H1 (cell line): ENCODE measurements at regions not wholly inside any gene's neighbourhood (a gene's known extent, or its start where the extent isn't known, plus 50 kb on each side); places are given as distances from the start of the nearest gene placed in this dataset.
A peak's percentile ranks its signal among the peaks of the same experiment; 100 is the strongest.

Experiments
- CTCF ChIA-PET: fragments of 300-600 bp; sonication (Branson Sonifier 250); formaldehyde crosslinking; loops from one replicate; lab custom pipeline; 2021; ENCODE audit not compliant: partially characterized antibody; lab: Charles Lee
- POLR2A ChIA-PET: fragments of 300-600 bp; sonication (Branson Sonifier 250); formaldehyde crosslinking; loops from one replicate; lab custom pipeline; 2021; ENCODE audit warnings: inconsistent platforms; ENCODE audit not compliant: partially characterized antibody; lab: Charles Lee
- DNase-seq, 2 experiments: peaks; one replicate each; pipeline versions ENCODE4 v3.0.0 to v3.0.0-alpha.2; 2010 to 2022; ENCODE audit warnings: low spot score in 2 of 2, low read depth in 1 of 2, mixed read lengths in 1 of 2
- FAIRE-seq: peaks from 2 replicates; lab custom pipeline; 2011; peaks lifted over from hg19 to GRCh38; lab: Jason Lieb, UNC
- H2AFZ ChIP-seq: 2 replicates; pipeline ENCODE4 v1.8.1; 2012; ENCODE audit warnings: low read length, inconsistent platforms
- H2AK5ac ChIP-seq: 2 replicates; pipeline ENCODE4 v1.6.1; 2013; ENCODE audit warnings: low read depth, low read length
- H2BK120ac ChIP-seq: replicated peaks from 2 replicates; pipeline ENCODE3; 2013; ENCODE audit warnings: low read depth, low read length, inconsistent platforms
- H2BK12ac ChIP-seq: 2 replicates; pipeline ENCODE4 v1.6.1; 2013; ENCODE audit warnings: low read depth, low read length
- H2BK15ac ChIP-seq: 2 replicates; pipeline ENCODE4 v1.6.1; 2013; ENCODE audit warnings: low read length
- H2BK20ac ChIP-seq: 2 replicates; pipeline ENCODE4 v1.6.1; 2013; ENCODE audit warnings: low read length
- H2BK5ac ChIP-seq: 2 replicates; pipeline ENCODE4 v1.6.1; 2013; ENCODE audit warnings: low read depth, low read length
- H3K14ac ChIP-seq: 2 replicates; pipeline ENCODE4 v1.6.1; 2013; ENCODE audit warnings: inconsistent platforms; ENCODE audit not compliant: insufficient read length
- H3K18ac ChIP-seq: 2 replicates; pipeline ENCODE4 v1.6.1; 2013; ENCODE audit warnings: low read length; ENCODE audit errors: extremely low read depth
- H3K23ac ChIP-seq: 2 replicates; pipeline ENCODE4 v1.6.1; 2013; ENCODE audit warnings: inconsistent platforms; ENCODE audit not compliant: insufficient read length
- H3K23me2 ChIP-seq: 2 replicates; pipeline ENCODE4 v1.6.1; 2013; ENCODE audit warnings: low read depth, low read length
- H3K27ac ChIP-seq: 2 replicates; pipeline ENCODE4 v1.6.1; 2011; ENCODE audit warnings: low read depth, low read length, inconsistent platforms
- H3K27me3 ChIP-seq, 4 experiments: replicated peaks in 1 of 4; 1 replicate in 1 of 4; 2 replicates in 3 of 4; pipeline versions ENCODE4 v1.6.1 to v1.8.1; 2011 to 2013; ENCODE audit warnings: low read length in 3 of 4, mild to moderate bottlenecking in 3 of 4, inconsistent platforms in 2 of 4, mixed read lengths in 2 of 4, moderate library complexity in 1 of 4; ENCODE audit not compliant: control insufficient read depth in 3 of 4, insufficient read depth in 3 of 4; ENCODE audit errors: extremely low read depth in 1 of 4
- H3K36me3 ChIP-seq, 4 experiments: 2 replicates each; pipeline versions ENCODE4 v1.6.1 to v1.8.1; 2011 to 2013; ENCODE audit warnings: mild to moderate bottlenecking in 4 of 4, low read length in 3 of 4, moderate library complexity in 2 of 4, control low read depth in 1 of 4, inconsistent platforms in 1 of 4; ENCODE audit not compliant: insufficient read depth in 4 of 4, control insufficient read depth in 2 of 4
- H3K4ac ChIP-seq: replicated peaks from 2 replicates; pipeline ENCODE3; 2013; ENCODE audit warnings: low read length, low read depth, mixed read lengths, inconsistent platforms; ENCODE audit not compliant: insufficient read length
- H3K4me1 ChIP-seq, 4 experiments: replicated peaks in 1 of 4; 1 replicate in 1 of 4; 2 replicates in 3 of 4; pipeline versions ENCODE4 v1.6.1 to v1.8.1; 2011 to 2013; ENCODE audit warnings: low read length in 3 of 4, inconsistent platforms in 2 of 4, mixed read lengths in 1 of 4; ENCODE audit not compliant: insufficient read depth in 4 of 4, control insufficient read depth in 3 of 4
- H3K4me2 ChIP-seq, 2 experiments: 2 replicates each; pipeline versions ENCODE4 v1.6.1 to v1.8.1; 2011 to 2013; ENCODE audit warnings: low read depth in 2 of 2, low read length in 2 of 2, control low read depth in 1 of 2, inconsistent platforms in 1 of 2, mild to moderate bottlenecking in 1 of 2; ENCODE audit not compliant: insufficient read depth in 1 of 2
- H3K4me3 ChIP-seq, 4 experiments: fragments of 200-600, 300-600 bp in 1 of 4; sonication (generic), shearing (Covaris generic), sonication (Bioruptor Twin) in 1 of 4; 2 replicates each; pipeline versions ENCODE4 v1.5.1 to v1.8.1; 2011 to 2016; ENCODE audit warnings: low read length in 4 of 4, low read depth in 3 of 4, control low read depth in 2 of 4, inconsistent platforms in 2 of 4, mild to moderate bottlenecking in 2 of 4, mixed read lengths in 1 of 4, moderate library complexity in 1 of 4; ENCODE audit not compliant: insufficient read depth in 2 of 4; ENCODE audit errors: extremely low read depth in 1 of 4
- H3K56ac ChIP-seq: replicated peaks from 2 replicates; pipeline ENCODE3; 2013; ENCODE audit warnings: low read depth, mild to moderate bottlenecking, mixed read lengths, low read length, inconsistent platforms; ENCODE audit not compliant: insufficient read length
- H3K79me1 ChIP-seq: 2 replicates; pipeline ENCODE4 v1.6.1; 2013; ENCODE audit warnings: low read depth, low read length, control low read depth
- H3K79me2 ChIP-seq, 2 experiments: 2 replicates each; pipeline versions ENCODE4 v1.6.1 to v1.8.1; 2012 to 2013; ENCODE audit warnings: low read length in 2 of 2, mild to moderate bottlenecking in 2 of 2, inconsistent platforms in 1 of 2; ENCODE audit not compliant: insufficient read depth in 2 of 2, control insufficient read depth in 1 of 2
- H3K9ac ChIP-seq, 4 experiments: replicated peaks in 1 of 4; 1 replicate in 1 of 4; 2 replicates in 3 of 4; pipeline versions ENCODE4 v1.6.1 to v1.8.1; 2011 to 2013; ENCODE audit warnings: low read depth in 3 of 4, low read length in 3 of 4, control low read depth in 2 of 4, mild to moderate bottlenecking in 2 of 4, moderate library complexity in 2 of 4, inconsistent platforms in 1 of 4; ENCODE audit errors: extremely low read depth in 1 of 4
- H3K9me3 ChIP-seq, 2 experiments: 2 replicates each; pipeline versions ENCODE4 v1.6.1 to v1.8.1; 2012 to 2013; ENCODE audit warnings: mild to moderate bottlenecking in 2 of 2, moderate library complexity in 2 of 2, control low read depth in 1 of 2, inconsistent platforms in 1 of 2, low read depth in 1 of 2, low read length in 1 of 2, mixed read lengths in 1 of 2; ENCODE audit not compliant: insufficient read depth in 2 of 2
- H4K20me1 ChIP-seq, 2 experiments: replicated peaks in 1 of 2; 2 replicates each; pipeline versions ENCODE3 to v1.8.1; 2011 to 2013; ENCODE audit warnings: inconsistent platforms in 2 of 2, low read length in 2 of 2, mild to moderate bottlenecking in 1 of 2; ENCODE audit not compliant: insufficient read depth in 2 of 2, control insufficient read depth in 1 of 2
- H4K5ac ChIP-seq: 2 replicates; pipeline ENCODE4 v1.6.1; 2013; ENCODE audit warnings: low read length, low read depth, mixed read lengths, inconsistent platforms; ENCODE audit not compliant: insufficient read length
- H4K8ac ChIP-seq: 2 replicates; pipeline ENCODE4 v1.8.0; 2013; ENCODE audit warnings: mild to moderate bottlenecking, moderate library complexity, low read length, inconsistent platforms; ENCODE audit not compliant: insufficient read depth; ENCODE audit errors: extremely low read depth
- H4K91ac ChIP-seq: replicated peaks from 2 replicates; pipeline ENCODE3; 2013; ENCODE audit warnings: low read length, mixed read lengths, inconsistent platforms; ENCODE audit not compliant: insufficient read length
- ASH2L ChIP-seq: fragments of 200-600, 300-600 bp; sonication (generic); IDR thresholded peaks from one replicate; pipeline ENCODE4 v1.7.1; 2017; ENCODE audit warnings: low read length
- BCL11A ChIP-seq, 2 experiments: IDR thresholded peaks; one replicate each; pipeline ENCODE4 v1.6.1; 2011; ENCODE audit warnings: low read depth in 2 of 2, low read length in 2 of 2, mild to moderate bottlenecking in 2 of 2
- BRCA1 ChIP-seq: IDR thresholded peaks from 2 replicates; pipeline ENCODE4 v1.6.1; 2012; ENCODE audit warnings: low read depth, low read length, improper control_type of control experiment
- CBX5 ChIP-seq: fragments of 300-800, 300-1000 bp; sonication (generic); IDR thresholded peaks from 2 replicates; pipeline ENCODE4 v1.7.1; 2016; ENCODE audit warnings: antibody characterized with exemption, low read length, low read depth
- CHD1 ChIP-seq: IDR thresholded peaks from 2 replicates; pipeline ENCODE4 v1.6.1; 2012; ENCODE audit warnings: low read depth, low read length, improper control_type of control experiment
- FOSL1 ChIP-seq: IDR thresholded peaks from 2 replicates; pipeline ENCODE4 v1.6.1; 2011; ENCODE audit warnings: mild to moderate bottlenecking, low read depth, low read length, moderate library complexity; ENCODE audit not compliant: insufficient read depth
- HDAC2 ChIP-seq, 2 experiments: fragments of 300-600 bp in 1 of 2; sonication (generic) in 1 of 2; IDR thresholded peaks; 2 replicates each; pipeline ENCODE4 v1.6.1; 2011 to 2012; ENCODE audit warnings: low read depth in 2 of 2, low read length in 2 of 2, mild to moderate bottlenecking in 2 of 2, moderate library complexity in 2 of 2, borderline replicate concordance in 1 of 2, inconsistent platforms in 1 of 2
- JUN ChIP-seq: IDR thresholded peaks from 2 replicates; pipeline ENCODE4 v1.6.1; 2011; ENCODE audit warnings: low read depth, mild to moderate bottlenecking, improper control_type of control experiment, low read length
- NRF1 ChIP-seq: IDR thresholded peaks from 2 replicates; pipeline ENCODE4 v1.6.1; 2011; ENCODE audit warnings: mild to moderate bottlenecking, low read depth, low read length, improper control_type of control experiment
- RFX5 ChIP-seq: IDR thresholded peaks from 2 replicates; pipeline ENCODE4 v1.6.1; 2011; ENCODE audit warnings: low read depth, low read length, improper control_type of control experiment, borderline replicate concordance
- RNF2 ChIP-seq: fragments of 200-900, 300-1000 bp; sonication (generic); IDR thresholded peaks from 2 replicates; pipeline ENCODE4 v1.7.1; 2016; ENCODE audit warnings: borderline replicate concordance, low read depth, mild to moderate bottlenecking, antibody characterized with exemption, low read length; ENCODE audit not compliant: poor library complexity, severe bottlenecking; ENCODE audit errors: missing control alignments
- SP2 ChIP-seq: IDR thresholded peaks from 2 replicates; pipeline ENCODE4 v1.6.1; 2012; ENCODE audit warnings: mild to moderate bottlenecking, low read length, inconsistent platforms
- SP4 ChIP-seq: IDR thresholded peaks from 2 replicates; pipeline ENCODE4 v1.6.1; 2012; ENCODE audit warnings: low read length, inconsistent platforms
- WGBS, 2 experiments: shearing (Covaris generic) in 1 of 2; methylation state at CpG; one replicate each; pipeline versions ENCODE4 v1.1.6 to v1.1.7; 2013 to 2015; ENCODE audit warnings: low lambda C conversion rate in 2 of 2, mixed read lengths in 2 of 2, inconsistent platforms in 1 of 2, low coverage in 1 of 2, missing lambda C conversion rate in 1 of 2; ENCODE audit not compliant: insufficient replicate concordance in 2 of 2, insufficient coverage in 1 of 2, insufficient read length in 1 of 2; ENCODE audit errors: extremely low coverage in 1 of 2, missing lambda C conversion rate in 1 of 2; 5-methylcytosine and 5-hydroxymethylcytosine counted together

DNA sequence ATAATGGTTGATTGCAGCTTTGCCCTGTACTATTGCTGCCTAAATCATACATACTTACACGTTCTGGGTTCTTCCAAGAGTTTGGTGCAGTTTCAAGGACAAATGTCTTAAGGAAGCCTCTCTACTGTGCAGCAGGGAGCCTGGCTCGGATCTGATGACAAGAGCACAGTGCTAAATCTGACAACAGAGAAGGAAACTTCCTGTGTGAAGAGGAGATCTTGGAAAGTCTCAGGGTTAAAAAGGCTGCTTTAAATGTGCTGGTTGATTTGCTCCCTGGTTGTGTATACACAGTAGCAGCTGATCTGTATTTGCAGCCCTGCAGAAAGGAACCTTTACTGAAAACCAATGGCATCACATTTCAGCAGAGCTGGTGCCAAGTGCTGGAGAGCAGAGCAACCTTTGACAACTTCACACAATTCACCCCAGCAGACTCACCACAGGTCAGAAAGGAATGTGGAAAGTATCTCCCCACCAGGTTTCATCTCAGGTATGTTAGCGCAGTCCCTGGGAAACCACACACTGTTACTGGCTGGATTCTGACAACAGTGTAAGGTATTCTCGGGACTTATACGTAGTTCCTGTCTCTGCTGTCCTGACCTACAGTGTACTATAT lies 355.0 kb upstream of the ESRRG start:
- POLR2A ChIA-PET: no interaction called here
- no peak for FAIRE-seq

More for the DNA sequence above, 355.0 kb upstream of the ESRRG start:
- no peaks in the 10 kb centered on the region for H3K4me1 ChIP-seq
- no peak overlapping the region for H3K4ac ChIP-seq
- no peak overlapping the region for H4K91ac ChIP-seq
- H2AFZ ChIP-seq: peak overlapping the region; percentile 18; the same call in 1 of the 2 replicates
- H3K36me3 ChIP-seq: no peaks in the 10 kb centered on the region
- H3K4me2 ChIP-seq: no peak overlapping the region
- H3K79me1 ChIP-seq: no peaks in the 10 kb centered on the region
- no peaks in the 10 kb centered on the region for H3K23me2 ChIP-seq
- H3K9me3 ChIP-seq: no peaks in the 10 kb centered on the region
- H3K27me3 ChIP-seq: no peaks in the 10 kb centered on the region
- no peak overlapping the region for H2BK15ac ChIP-seq
- no peak overlapping the region for H4K5ac ChIP-seq
- H3K27ac ChIP-seq: no peak overlapping the region
- DNase-seq: no peak
- H2BK120ac ChIP-seq: no peak overlapping the region
- H3K23ac ChIP-seq: no peak overlapping the region
- H2BK20ac ChIP-seq: no peak overlapping the region
- CTCF ChIA-PET: interaction anchor here (0.9 to 1.9 kb wide), 4 partner anchors 15 to 53 kb away, joined by 3 to 7 read pairs (median 5); no protein-coding TSS in a partner anchor
- H2BK12ac ChIP-seq: no peak overlapping the region
- 87% methylated on average over 5 of the region's 5 CpGs; no CpG with 5 or more reads in 1 of the 2 experiments for WGBS, 2 experiments
- no peak overlapping the region for H3K4me3 ChIP-seq
- no peak overlapping the region for H3K9ac ChIP-seq
- TF ChIP-seq CHD1: no peak
- no peak for TF ChIP-seq SP4
- no peak for TF ChIP-seq SP2
- no peak for TF ChIP-seq HDAC2 (IDR thresholded peaks at IDR 0.05; ENCODE audit: borderline replicate concordance in 1 of 2, low read depth in 2 of 2, low read length in 2 of 2)
- no peak for TF ChIP-seq RFX5
- TF ChIP-seq BCL11A (IDR thresholded peaks at IDR 0.05; ENCODE audit: low read depth in 2 of 2, low read length in 2 of 2): no peak
- TF ChIP-seq JUN: no peak
- no peak for TF ChIP-seq BRCA1
- no peak for TF ChIP-seq ASH2L
- no peak for TF ChIP-seq CBX5
- TF ChIP-seq RNF2: no peak
- TF ChIP-seq NRF1: no peak
- TF ChIP-seq FOSL1: no peak
- H3K56ac ChIP-seq: no peak overlapping the region
- no peak overlapping the region for H3K18ac ChIP-seq
- H4K8ac ChIP-seq: no peak overlapping the region
- H4K20me1 ChIP-seq: no peaks in the 10 kb centered on the region
- H2BK5ac ChIP-seq: no peak overlapping the region
- no peak overlapping the region for H2AK5ac ChIP-seq
- no peak overlapping the region for H3K14ac ChIP-seq
- no peaks in the 10 kb centered on the region for H3K79me2 ChIP-seq
